ENCODE measurements at regions not wholly inside any gene's neighbourhood (a gene's known extent, or its start where the extent isn't known, plus 50 kb on each side); places are given as distances from the start of the nearest gene placed in this dataset.

DNA sequence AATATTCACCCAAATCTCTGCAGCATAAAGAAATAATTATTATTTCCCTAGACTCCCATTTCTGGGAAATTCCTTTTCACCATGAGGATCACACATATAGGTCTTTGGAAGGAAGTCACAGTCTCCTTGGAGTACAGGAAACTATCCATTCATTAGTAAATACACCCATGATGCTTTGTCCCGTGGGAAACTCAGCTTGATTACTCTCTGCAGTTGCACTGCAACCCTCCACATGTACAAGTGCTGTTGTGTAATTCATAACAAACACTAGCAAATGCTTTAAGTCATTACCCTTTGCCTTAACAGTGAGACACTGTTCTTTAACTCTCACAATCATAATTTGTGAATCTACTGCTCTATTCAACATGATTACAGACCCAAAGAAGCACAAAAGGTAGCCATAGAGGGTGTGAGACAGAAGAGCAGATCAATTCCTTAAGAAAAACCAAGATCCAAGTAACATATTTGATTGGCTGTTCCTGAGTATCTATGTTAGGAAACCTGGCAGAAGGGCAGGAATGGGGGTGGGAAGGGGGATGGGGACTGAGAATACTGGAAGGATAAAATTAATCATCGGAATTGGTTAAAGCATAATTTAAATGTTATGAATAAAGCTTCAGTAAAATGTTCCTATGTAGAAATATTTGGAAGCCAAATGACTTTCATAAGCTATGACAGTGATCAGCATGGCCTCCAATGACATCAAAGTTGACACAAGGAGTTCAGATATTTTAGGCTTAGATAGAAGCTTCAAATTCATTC lies 268.0 kb downstream of the HACE1 start:
- TF ChIP-seq CTCF (IDR thresholded peaks at IDR 0.05; ENCODE audit: insufficient read depth, low read length, poor library complexity, severe bottlenecking) (no peak), EZH2phosphoT487 (conservative IDR thresholded peaks at IDR 0.05; ENCODE audit: low read length) (no peak)
